HG03432 (cell line): ENCODE measurements at regions not wholly inside any gene's neighbourhood (a gene's known extent, or its start where the extent isn't known, plus 50 kb on each side); places are given as distances from the start of the nearest gene placed in this dataset.

Experiments used
- ATAC-seq: cut with Tn5 transposase; IDR thresholded peaks from one replicate; pipeline ENCODE4 v1.9.1; 2021; ENCODE audit warnings: mild to moderate bottlenecking, moderate library complexity; ENCODE audit not compliant: unreplicated experiment

DNA sequence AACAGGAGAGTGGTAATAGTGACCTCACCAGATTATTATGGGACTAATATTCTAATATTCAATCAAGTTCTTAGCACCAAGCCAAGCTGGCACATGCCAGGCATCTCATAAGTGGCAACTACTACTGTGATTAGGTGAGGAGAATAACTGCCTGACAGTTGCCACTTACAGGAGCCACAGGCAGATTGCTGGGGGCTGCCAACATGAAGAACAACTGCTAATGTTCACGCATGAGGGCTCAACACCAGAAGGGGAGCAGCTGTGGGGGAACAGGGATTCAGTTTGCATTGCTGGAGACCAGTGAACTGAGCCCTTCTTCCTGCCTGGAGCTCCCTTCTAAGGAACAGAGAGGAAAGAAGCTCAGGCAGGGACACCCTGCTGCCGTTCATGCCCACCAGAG lies 504.5 kb downstream of the FOXO1 start:
- ATAC-seq: no peak

DNA sequence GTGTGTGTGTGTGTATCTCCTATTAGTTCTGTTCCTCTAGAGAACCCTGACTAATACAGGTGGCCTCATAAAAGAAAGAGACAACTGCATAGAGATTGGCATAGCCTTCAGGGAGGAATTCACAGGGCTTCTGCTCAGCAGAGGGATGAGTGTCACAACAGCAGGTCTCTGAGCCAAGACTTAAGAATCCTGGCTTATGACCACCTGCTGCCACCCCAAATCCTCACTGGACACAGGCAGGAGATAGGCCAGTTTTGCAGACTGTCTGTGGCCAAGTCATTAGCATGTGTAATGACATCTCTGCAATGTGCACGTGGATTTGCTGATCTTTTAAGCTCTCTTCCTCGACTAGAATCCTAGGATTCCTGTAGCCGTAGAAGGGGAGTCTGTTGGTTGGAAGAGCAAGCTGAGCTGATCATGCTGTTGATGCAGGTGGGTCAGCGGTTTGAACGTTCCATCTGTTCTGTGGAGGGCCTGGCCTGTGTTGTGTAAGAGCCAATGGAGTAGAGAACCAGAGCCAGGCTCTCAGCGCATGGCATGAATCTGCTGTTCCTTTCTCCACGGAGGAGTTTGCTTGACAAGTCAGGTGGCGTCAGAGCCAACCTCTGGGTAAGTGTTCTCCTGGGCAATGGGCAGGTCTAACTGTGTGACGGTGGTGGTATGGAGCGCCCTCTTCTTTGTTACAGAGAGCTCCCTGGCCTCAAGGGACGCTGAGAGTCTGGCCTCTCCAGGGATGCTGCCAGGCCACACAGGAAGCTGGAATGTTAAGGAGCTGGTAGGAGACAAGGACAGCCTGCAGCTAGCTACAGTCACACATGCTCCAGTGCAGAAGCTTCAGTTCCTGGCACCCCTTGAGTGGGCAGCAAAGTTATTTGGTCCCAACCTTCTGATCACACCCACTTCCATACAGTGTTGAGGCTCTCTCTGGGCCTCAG lies 503.1 kb downstream of the FOXO1 start:
- ATAC-seq: no peak

DNA sequence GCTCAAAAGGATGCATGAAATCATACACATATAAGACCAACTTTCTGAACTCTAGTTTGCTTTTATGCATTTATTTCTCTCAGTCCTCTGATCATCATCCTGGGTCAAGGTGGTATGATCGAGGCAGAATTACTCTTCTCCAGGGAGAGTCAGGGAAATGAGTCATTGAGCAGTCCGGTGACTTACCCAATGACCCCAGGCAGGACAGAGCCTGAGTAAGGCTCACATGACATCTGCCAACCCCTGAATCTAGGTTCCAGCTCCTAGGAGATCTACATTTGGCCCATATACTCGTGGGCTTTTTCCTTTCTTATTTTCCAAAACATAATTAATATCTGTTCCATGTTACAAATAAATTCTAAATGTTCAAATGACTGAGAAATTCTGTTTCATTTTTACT lies 502.3 kb downstream of the FOXO1 start:
- no peak for ATAC-seq

DNA sequence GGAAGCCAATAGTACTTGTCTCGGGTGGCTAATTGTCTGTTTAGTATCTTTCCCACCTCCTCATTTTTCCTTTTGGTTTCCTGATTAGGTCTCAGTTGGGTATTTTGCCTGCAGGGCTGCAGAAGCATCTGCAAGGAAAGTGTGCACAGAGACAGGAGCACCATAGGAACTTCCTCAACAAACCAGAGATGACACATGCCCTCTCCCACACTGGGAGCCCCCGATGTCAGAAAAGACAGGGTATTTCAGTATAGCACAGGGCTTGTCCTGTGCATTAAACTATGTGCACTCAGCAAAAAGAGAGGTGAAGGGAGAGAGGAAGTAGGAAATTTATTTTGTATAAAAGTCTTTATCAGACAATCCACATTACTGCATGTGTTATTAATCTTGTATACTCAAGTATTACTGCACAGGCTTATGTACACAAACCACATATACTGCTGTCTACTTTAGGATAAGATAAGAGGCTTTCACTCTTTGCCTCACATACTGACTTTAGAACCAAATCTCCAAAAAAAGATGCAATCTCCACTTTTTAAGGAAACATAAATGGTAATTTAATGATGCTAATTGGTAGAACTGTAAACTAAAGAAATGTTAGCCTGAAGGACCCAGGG lies 501.0 kb downstream of the FOXO1 start:
- ATAC-seq: no peak

DNA sequence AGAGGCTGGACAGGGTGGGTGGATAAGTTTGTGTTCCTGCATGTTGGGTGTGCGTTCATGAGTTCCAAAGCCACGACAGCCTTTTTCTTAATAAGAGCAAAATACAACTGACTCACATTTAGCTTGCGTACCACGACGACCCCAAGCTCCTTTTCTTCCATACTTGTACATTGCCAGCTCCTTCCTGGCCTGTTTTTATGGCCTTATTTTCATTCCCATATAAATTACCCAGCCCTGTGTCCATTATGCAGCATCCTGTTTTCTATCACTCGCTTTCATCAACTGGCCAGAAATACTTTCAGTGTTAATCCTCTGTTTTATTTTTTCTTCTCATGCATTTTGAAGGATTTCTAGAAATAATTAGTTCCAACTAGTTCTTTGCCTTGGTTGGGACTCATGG lies 499.1 kb downstream of the FOXO1 start:
- no peak for ATAC-seq

DNA sequence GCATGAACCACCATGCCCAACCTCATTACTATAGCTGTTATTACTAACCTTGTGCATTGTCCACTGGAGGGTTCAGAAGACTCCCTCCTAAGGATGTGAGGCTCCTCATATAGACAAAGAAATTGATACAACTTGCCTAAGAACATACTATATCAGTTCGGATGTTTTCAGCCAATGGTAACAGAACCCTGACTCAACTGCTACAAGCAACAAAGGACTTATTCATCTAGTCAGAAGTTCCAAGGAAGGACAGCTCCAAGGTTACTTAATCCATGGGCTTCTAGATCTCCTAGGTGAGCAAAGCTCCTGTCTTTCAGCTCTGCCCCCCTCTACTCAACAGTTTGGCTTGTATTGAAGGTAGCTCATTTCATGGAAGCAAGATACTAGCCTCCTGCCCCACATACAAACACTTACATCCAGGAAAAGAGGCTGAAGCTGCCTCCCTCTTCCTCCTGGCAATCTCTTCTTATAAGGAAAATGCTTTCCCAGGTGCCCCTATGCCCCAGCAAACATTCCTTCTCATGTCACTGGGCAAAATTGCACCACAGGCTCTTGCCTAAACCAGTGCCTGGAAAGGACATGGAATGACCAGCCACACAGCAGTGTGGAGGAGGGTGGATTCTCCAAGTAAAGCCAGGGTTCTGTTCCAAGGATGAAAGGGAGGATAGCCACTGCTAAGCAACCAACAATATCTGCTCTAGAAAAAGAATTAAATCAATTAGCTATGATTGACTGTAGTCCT lies 497.8 kb downstream of the FOXO1 start:
- no peak for ATAC-seq

DNA sequence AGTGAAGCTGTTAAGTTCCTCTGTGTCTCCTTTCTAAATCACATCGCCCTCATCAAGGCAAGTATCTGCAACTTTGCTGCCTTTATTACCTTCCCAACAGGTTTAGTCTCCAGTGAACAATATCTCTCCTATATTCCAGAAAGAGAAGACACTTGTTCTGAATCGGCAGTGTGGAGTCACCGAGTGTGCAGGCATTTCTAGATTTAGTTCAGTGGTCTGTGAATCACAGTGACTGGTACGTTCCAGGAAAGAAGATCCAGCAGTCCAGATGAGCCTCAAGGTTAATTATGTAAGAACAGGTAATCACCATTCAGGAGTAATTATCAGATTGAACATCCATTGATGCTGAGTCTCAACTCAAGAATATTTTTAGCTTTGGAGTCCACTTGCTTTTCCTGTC lies 497.0 kb downstream of the FOXO1 start:
- ATAC-seq: no peak

DNA sequence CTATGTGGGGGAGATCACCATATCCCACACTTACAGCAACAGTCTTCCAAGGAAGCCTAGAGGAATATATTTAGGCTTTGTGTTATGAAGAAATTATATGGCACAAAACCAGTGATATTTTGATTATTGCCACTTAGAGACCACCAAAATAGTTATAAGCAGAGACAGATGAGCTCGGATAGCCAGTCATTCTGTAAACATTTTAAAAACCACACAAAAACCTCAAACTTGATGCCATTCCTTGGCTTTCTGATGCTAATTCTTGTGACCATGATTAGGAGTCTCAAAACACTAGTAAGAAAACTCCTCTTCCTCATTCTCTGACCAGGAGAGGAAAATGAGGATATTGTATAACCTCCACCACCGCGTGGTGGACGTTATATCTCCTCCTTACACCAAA lies 496.4 kb downstream of the FOXO1 start:
- no peak for ATAC-seq

DNA sequence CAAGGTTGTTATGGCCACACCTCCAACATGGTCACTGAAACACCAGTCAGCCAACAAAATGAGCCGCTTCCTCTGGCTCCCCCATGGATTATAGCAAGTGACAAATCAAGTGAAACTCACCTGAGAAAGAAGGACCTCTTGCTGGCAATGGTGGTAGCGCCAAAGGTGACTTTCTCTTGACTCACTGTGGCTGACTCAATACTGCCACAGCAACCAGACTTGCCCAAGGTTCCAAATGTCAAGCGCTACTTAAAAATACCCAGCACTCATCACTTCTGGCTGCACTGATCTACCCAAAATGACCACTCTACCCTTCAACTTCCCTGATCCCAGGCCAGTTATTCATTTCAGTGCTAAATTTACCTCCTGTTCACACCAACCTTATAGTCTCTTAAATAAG lies 495.5 kb downstream of the FOXO1 start:
- ATAC-seq: no peak

DNA sequence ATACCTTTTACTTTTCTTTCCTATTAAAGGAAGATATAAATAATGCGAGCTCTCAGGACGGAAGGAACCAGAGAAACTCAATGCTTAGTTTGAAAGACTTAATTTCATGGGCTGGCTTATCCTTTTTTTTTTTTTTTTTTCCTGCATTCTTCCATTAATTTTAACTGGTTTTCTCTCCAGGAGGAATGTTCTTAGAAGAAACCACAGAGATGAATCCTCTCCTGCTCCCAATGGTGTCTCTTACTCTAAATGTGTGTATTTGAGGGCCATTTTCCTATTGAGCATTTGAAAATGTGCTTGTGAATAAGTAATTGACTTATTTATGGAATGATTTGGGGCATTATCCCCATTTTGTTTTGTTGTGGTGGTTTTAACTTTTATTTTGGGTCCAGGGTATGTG lies 494.9 kb downstream of the FOXO1 start:
- no peak for ATAC-seq

DNA sequence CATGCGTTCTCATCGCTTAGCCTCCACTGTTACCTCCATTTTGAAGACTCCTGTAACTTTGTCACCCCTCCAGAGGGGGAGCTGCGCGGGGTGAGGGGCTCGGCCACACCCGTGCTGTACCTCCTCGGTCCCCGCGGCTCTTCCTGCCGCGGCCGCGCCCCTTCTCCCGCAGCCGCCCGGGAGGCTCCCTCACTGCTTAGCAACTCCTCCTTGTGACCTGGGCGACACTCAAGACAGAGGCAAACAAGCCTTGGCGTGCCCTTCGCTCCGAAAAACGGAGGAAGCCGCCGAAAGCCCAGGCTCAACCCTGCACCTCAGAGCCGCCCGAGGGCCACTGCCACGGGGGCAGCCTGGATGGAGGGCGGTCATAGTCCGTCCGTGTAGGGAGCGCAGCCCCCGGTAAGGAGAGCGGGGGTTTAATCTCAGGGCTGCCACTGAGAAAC lies 494.3 kb downstream of the FOXO1 start:
- no peak for ATAC-seq

DNA sequence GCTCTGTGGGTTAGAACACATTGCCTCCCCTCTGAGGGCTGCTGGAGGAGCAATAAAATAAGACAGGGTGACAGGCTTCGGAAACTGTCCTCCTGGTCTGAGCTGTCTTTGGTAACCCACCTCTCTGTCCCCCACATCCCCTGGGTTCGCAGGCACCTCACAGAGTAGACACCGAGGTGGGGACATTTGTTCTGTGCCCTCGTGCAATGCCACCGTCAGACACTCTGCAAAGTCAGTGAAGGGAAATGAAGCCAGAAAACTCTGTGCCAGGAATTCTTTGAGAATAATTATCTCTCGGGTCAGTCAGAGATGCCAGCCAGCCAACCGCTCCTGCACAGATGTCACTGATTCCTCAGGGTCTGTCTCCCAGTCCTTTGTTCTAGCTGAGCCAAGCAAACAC lies 493.6 kb downstream of the FOXO1 start:
- no peak for ATAC-seq

DNA sequence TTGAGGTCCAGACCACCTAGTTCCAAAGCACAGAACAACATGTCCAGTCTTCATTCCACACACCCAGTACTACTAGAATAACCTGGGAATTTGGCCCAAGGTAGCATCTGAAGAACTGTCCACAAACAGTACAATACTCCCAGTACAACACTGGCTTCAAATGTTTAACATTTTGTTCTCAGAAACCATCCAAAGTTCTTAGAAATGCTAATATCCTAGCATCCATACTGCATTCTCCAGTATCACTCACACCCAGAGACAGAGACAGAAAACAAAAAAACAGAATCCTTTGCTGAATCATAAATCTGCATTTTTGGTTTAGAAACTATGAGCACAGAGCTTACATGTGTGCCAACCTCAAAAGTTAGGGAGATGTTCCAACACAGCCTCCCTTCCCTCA lies 490.8 kb downstream of the FOXO1 start:
- no peak for ATAC-seq

DNA sequence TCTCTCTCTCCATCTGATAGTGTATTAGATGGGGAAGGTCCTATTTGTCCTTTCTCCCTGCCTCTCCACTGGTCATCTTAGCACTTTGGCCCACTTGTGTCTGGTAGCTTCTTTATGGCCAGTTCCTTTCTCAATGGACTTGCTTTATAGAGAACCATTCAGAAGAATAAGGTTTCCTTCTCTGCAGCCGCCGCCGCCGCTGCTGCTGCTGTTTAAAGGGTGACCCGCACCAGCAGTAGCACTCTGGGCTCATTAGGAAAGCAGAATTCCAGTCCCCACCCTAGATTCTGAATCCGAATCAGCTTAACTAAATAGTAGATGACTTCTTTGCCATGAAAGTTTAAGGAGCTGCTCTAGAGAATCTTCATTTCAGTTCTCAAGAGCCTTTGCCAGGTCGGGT lies 490.2 kb downstream of the FOXO1 start:
- ATAC-seq: no peak

DNA sequence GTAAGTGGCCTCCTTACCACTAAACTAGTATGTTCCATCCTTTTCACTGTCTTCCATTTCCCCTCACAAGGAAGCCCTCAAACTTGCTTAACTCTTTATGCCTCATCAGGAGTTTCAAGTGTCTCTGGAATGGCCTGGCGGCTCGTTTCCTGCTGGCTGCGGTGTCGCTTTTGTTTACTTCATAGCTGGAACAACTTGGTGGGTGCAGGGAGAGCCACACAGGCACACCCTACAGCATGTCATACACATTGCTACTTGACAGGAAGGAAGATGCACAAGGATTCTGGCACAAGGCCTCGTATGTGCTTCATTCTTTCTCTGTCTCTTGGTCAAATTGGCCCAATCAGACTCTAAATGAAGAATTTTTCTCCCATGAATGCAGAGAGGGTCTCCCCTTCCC lies 488.3 kb downstream of the FOXO1 start:
- no peak for ATAC-seq

DNA sequence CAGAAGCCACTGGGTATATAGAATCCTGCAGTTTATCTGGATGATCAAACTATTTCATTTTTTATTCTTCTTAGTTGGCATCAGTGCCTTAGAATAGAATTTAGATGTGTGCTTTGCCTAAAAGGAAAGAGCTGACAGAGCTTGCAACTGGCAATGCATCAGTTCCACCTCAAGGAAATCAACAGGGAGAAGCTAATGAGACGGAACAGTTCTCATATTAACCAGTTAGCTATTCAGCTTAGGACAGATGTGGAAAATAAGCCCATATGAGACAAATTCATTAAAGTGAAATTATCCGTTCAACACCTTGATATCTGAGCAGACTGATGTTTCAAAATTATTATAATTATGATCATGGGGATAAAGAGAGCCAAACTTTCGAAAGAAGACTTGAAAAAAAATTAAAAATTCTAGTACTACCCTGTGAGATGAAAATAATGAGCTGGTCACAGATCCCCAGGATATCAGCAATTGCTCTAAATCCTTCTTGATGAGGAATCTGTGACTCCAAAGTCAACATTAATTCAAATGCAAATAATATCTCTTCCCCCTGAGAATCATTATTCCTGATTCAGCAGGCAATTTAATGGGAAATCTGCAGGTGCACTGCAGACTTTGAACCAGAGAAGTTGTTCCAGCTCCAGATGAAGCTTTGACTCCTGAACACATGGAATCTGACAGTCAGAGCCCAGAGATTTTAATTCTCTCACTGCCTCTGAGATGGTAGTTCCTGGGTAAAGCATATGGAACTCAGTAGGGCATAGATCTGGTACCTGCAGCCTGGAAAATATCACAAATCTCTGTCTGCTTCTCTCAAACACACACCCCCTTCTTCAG lies 486.8 kb downstream of the FOXO1 start:
- ATAC-seq: no peak

DNA sequence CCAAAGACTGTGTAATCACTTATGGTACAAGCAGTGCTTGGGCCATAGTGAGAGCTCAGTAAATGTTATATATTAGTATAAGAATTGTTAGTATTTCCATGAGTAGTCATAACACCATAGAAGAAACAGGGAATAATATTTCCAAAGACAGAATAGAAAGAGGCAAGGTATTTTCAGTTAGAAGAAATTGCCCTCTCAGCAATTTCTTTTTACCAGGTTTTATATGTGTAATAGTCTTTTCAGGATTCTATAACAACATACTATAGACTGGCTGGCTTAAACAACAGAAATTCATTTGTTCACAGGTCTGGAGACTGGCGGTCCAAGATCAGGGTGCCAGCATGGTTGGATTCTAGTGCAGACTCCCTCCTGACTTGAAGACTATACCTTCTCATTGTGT lies 485.7 kb downstream of the FOXO1 start:
- ATAC-seq: no peak

DNA sequence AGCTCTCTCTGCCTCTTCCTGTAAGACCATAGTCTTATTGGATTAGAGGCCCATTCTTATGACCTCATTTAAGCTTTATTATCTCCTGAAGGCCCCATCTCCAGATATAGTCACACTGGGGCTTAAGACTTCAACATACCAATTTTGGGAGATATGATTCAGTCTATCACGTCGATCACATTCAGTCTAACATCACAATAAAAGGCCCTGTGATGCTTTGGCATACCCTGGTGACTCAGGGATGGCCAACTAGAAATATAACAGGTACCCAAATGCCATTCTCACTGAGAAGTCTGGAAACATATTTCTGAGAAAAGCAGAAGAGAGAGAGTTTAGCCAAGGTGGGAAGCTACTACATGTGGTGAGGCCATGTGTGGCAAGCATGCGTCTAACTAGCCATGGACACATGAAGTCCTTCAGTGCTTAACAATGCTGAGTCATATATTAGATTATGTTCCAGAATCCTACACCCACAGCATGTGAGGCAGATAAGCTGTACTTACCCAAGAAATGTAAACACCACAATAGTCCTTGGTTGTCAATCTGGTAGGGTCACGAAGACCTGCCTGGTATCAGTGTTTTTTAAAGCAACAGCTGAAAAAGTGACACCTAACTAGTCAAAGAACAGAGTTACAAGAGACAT lies 485.1 kb downstream of the FOXO1 start:
- no peak for ATAC-seq

DNA sequence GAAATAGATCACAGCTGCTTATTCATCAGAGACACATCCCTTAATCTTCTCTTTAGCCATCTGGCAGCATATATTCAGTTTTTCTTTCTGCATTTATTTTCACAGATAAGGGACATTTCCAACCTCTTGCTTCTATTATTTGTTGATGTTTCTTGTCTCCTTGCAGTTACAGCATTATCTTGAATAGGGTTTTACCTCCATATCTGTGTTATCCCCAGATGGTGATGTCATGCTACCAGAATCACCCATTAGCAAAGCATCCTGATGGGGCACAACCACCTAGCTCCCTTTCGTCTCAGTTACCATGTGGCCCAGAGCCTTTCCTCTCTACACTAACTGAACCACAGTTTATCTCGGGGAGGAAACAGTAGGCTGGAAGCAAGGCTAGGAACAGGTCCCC lies 483.9 kb downstream of the FOXO1 start:
- no peak for ATAC-seq

DNA sequence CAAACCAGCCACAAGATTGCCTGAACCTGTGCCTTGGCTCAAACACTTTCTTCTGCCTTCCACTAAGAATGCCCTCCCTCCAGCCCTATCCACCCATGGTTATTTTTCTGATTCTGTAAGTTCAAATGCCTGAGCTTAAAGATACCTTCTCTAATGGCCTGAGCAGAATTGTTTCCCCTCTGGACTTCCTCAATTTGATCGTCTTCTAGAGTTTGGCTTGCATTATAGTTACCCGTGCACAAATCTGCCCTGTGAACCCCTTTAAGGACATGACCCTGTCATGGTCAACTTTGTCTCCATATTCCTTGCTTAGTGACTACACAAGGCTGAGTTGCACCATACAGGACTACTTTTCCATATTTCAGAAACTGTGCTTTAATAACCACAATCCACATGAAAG lies 481.0 kb downstream of the FOXO1 start:
- no peak for ATAC-seq
